Suprapubic skin (tissue), 4 donors: ENCODE measurements at regions not wholly inside any gene's neighbourhood (a gene's known extent, or its start where the extent isn't known, plus 50 kb on each side); places are given as distances from the start of the nearest gene placed in this dataset.

Source experiments
- DNase-seq, 2 donors: peaks; one replicate each; pipeline ENCODE4 v3.0.0-alpha.2; 2019; ENCODE audit warnings: low spot score in 2 of 2
- H3K27ac ChIP-seq: fragments of 200-600 bp; sonication (generic); one replicate; pipeline ENCODE4 v1.5.1; 2019
- H3K27me3 ChIP-seq: fragments of 200-600 bp; sonication (generic); one replicate; pipeline ENCODE4 v1.5.1; 2019
- H3K36me3 ChIP-seq: fragments of 200-600 bp; sonication (generic); one replicate; pipeline ENCODE4 v1.5.1; 2019
- H3K4me1 ChIP-seq: fragments of 200-600 bp; sonication (generic); one replicate; pipeline ENCODE4 v1.5.1; 2019
- H3K4me3 ChIP-seq: fragments of 200-600 bp; sonication (generic); one replicate; pipeline ENCODE4 v1.5.1; 2019; ENCODE audit warnings: mild to moderate bottlenecking
- H3K9me3 ChIP-seq: fragments of 200-600 bp; sonication (generic); one replicate; pipeline ENCODE4 v1.5.1; 2019
- CTCF ChIP-seq, 2 donors: fragments of 200-600 bp in 1 of 2; fragments of 450-650 bp in 1 of 2; sonication (generic) in 1 of 2; IDR thresholded peaks; one replicate each; pipeline ENCODE4 v1.5.1; 2016 to 2019; ENCODE audit warnings: antibody characterized with exemption in 2 of 2, mild to moderate bottlenecking in 1 of 2, moderate library complexity in 1 of 2
- EP300 ChIP-seq: sonication (generic); formaldehyde crosslinking; IDR thresholded peaks from one replicate; pipeline ENCODE4 v1.6.1; 2017; ENCODE audit warnings: antibody characterized with exemption
- POLR2A ChIP-seq, 2 donors: fragments of 450-650 bp; IDR thresholded peaks; one replicate each; pipeline ENCODE4 v1.6.1; 2017; ENCODE audit warnings: antibody characterized with exemption in 2 of 2, mild to moderate bottlenecking in 2 of 2, moderate library complexity in 2 of 2
- POLR2AphosphoS5 ChIP-seq, 3 donors: sonication (generic); formaldehyde crosslinking; IDR thresholded peaks; one replicate each; pipeline ENCODE4 v1.6.1; 2017; ENCODE audit warnings: antibody characterized with exemption in 3 of 3
- WGBS: methylation state at CpG from one replicate; pipeline ENCODE4 v1.1.5; 2018; 5-methylcytosine and 5-hydroxymethylcytosine counted together

- 90% methylated on average over 8 of the region's 8 CpGs for WGBS
- H3K9me3 ChIP-seq = no peaks in the 10 kb centered on the region
- H3K4me3 ChIP-seq = no peak overlapping the region
- no peaks in the 10 kb centered on the region for H3K36me3 ChIP-seq
- peaks cover 14% of the 10 kb centered on the region for H3K4me1 ChIP-seq
- no peak for DNase-seq
- TF ChIP-seq POLR2AphosphoS5 (IDR thresholded peaks at IDR 0.05) (no peak), EP300 (no peak), CTCF (IDR thresholded peaks at IDR 0.05) (no peak), POLR2A (IDR thresholded peaks at IDR 0.05) (no peak)
- no peak overlapping the region for H3K27ac ChIP-seq
- H3K27me3 ChIP-seq = no peaks in the 10 kb centered on the region
Measured at GRCh38 chr12:105706321-105706972, 376.0 kb downstream of the C12orf75 start.

GRCh38 chr12:105706973-105707334 lies 376.5 kb downstream of the C12orf75 start:
- WGBS = 80% methylated on average over 3 of the region's 3 CpGs

GRCh38 chr12:105713606-105714305 lies 383.3 kb downstream of the C12orf75 start:
- TF ChIP-seq EP300 = no peak
- TF ChIP-seq CTCF (IDR thresholded peaks at IDR 0.05) = no peak
- TF ChIP-seq POLR2A (IDR thresholded peaks at IDR 0.05) = no peak
- TF ChIP-seq POLR2AphosphoS5 (IDR thresholded peaks at IDR 0.05) = no peak
- H3K4me1 ChIP-seq = no peaks in the 10 kb centered on the region
- no peak overlapping the region for H3K27ac ChIP-seq
- no peak overlapping the region for H3K4me3 ChIP-seq
- 80% methylated on average over 4 of the region's 4 CpGs for WGBS
- DNase-seq = no peak
- H3K36me3 ChIP-seq = no peaks in the 10 kb centered on the region
- H3K27me3 ChIP-seq = no peaks in the 10 kb centered on the region
- peaks cover 4% of the 10 kb centered on the region for H3K9me3 ChIP-seq

More at GRCh38 chr12:105706973-105707334, 376.5 kb downstream of the C12orf75 start:
- Histone ChIP-seq H3K27me3 (no peaks in the 10 kb centered on the region), H3K4me1 (peaks cover 14% of the 10 kb centered on the region), H3K27ac (no peak overlapping the region), H3K9me3 (no peaks in the 10 kb centered on the region), H3K36me3 (no peaks in the 10 kb centered on the region), H3K4me3 (no peak overlapping the region)
- no peak for TF ChIP-seq POLR2A (IDR thresholded peaks at IDR 0.05)
- TF ChIP-seq EP300 = no peak
- no peak for TF ChIP-seq CTCF (IDR thresholded peaks at IDR 0.05)
- TF ChIP-seq POLR2AphosphoS5 (IDR thresholded peaks at IDR 0.05) = no peak
- DNase-seq = no peak

- no peak for DNase-seq
- no peaks in the 10 kb centered on the region for H3K27me3 ChIP-seq
- TF ChIP-seq POLR2A (IDR thresholded peaks at IDR 0.05) (no peak), CTCF (IDR thresholded peaks at IDR 0.05) (no peak), EP300 (no peak), POLR2AphosphoS5 (IDR thresholded peaks at IDR 0.05) (no peak)
- H3K36me3 ChIP-seq = no peaks in the 10 kb centered on the region
- WGBS = 93% methylated on average over 5 of the region's 5 CpGs
- H3K4me1 ChIP-seq = no peaks in the 10 kb centered on the region
- H3K4me3 ChIP-seq = no peak overlapping the region
- H3K27ac ChIP-seq = no peak overlapping the region
- peaks cover 4% of the 10 kb centered on the region for H3K9me3 ChIP-seq
Measured at GRCh38 chr12:105716621-105717020, 386.1 kb downstream of the C12orf75 start.

- 68% methylated on average over 5 of the region's 5 CpGs for WGBS
- Histone ChIP-seq H3K4me3 (no peak overlapping the region), H3K4me1 (peaks cover 2% of the 10 kb centered on the region), H3K36me3 (no peaks in the 10 kb centered on the region), H3K27ac (no peak overlapping the region), H3K27me3 (no peaks in the 10 kb centered on the region), H3K9me3 (peaks cover 4% of the 10 kb centered on the region)
- DNase-seq = no peak
- no peak for TF ChIP-seq EP300
Measured at GRCh38 chr12:105721051-105721825, 390.7 kb downstream of the C12orf75 start.
